Caco-2 (cell line): ENCODE measurements at regions not wholly inside any gene's neighbourhood (a gene's known extent, or its start where the extent isn't known, plus 50 kb on each side); places are given as distances from the start of the nearest gene placed in this dataset.

Source experiments
- BruUV-seq: library from RNA; stranded (reverse); fragments of 400-500 nt; replicated peaks from 2 replicates; lab custom pipeline; 2021; lab: Mats Ljungman, UMichigan
- CTCF ChIA-PET: fragments of 300-600 bp; sonication (Branson Sonifier 250); formaldehyde crosslinking; loops from one replicate; lab custom pipeline; 2022; ENCODE audit warnings: antibody characterized with exemption; lab: Charles Lee
- POLR2A ChIA-PET: fragments of 300-600 bp; sonication (Branson Sonifier 250); formaldehyde crosslinking; loops from one replicate; lab custom pipeline; 2022; ENCODE audit warnings: antibody characterized with exemption; lab: Charles Lee
- DNase-seq, 2 experiments: peaks; one replicate each; pipeline versions ENCODE4 v3.0.0 to v3.0.0-alpha.2; 2020 to 2022
- H3K27me3 ChIP-seq: replicated peaks from 2 replicates; pipeline ENCODE4 v1.6.0; 2011; ENCODE audit warnings: low read length; ENCODE audit not compliant: control insufficient read depth, insufficient read depth
- H3K36me3 ChIP-seq: 2 replicates; pipeline ENCODE4 v1.5.1; 2011; ENCODE audit warnings: low read length; ENCODE audit not compliant: control insufficient read depth, insufficient read depth
- H3K4me1 ChIP-seq: fragments of 250-450 bp; sonication (Bioruptor Pico); 2 replicates; pipeline ENCODE4 v1.5.1; 2020; ENCODE audit warnings: mild to moderate bottlenecking
- H3K4me3 ChIP-seq: 2 replicates; pipeline ENCODE4 v1.5.1; 2011; ENCODE audit warnings: low read depth, mild to moderate bottlenecking, control low read depth, low read length
- H3K9me3 ChIP-seq: fragments of 250-450 bp; sonication (Bioruptor Pico); 2 replicates; pipeline ENCODE4 v1.5.1; 2020; ENCODE audit warnings: mild to moderate bottlenecking, moderate library complexity
- H3K27ac Mint-ChIP-seq: one replicate; pipeline ENCODE4 v1.8.0; 2022; ENCODE audit warnings: mixed read lengths; ENCODE audit not compliant: unreplicated experiment
- H3K27me3 Mint-ChIP-seq: one replicate; pipeline ENCODE4 v1.8.0; 2022; ENCODE audit warnings: mixed read lengths; ENCODE audit not compliant: insufficient read depth, unreplicated experiment
- H3K36me3 Mint-ChIP-seq: one replicate; pipeline ENCODE4 v1.8.0; 2022; ENCODE audit warnings: mild to moderate bottlenecking, mixed read lengths; ENCODE audit not compliant: insufficient read depth, unreplicated experiment
- H3K4me1 Mint-ChIP-seq: one replicate; pipeline ENCODE4 v1.8.0; 2022; ENCODE audit warnings: low read depth, mixed read lengths; ENCODE audit not compliant: unreplicated experiment
- H3K4me3 Mint-ChIP-seq: one replicate; pipeline ENCODE4 v1.8.0; 2022; ENCODE audit warnings: mild to moderate bottlenecking, moderate library complexity, mixed read lengths; ENCODE audit not compliant: unreplicated experiment
- H3K9me3 Mint-ChIP-seq: one replicate; pipeline ENCODE4 v1.8.0; 2022; ENCODE audit warnings: mixed read lengths; ENCODE audit not compliant: unreplicated experiment
- CTCF ChIP-seq, 2 experiments: fragments of 200-600 bp in 1 of 2; IDR thresholded peaks; 1 replicate in 1 of 2; 2 replicates in 1 of 2; pipeline versions ENCODE4 v1.5.1 to v1.8.0; 2011 to 2022; ENCODE audit warnings: antibody characterized with exemption in 1 of 2, control low read depth in 1 of 2, inconsistent platforms in 1 of 2, low read depth in 1 of 2, low read length in 1 of 2, mild to moderate bottlenecking in 1 of 2, moderate library complexity in 1 of 2; ENCODE audit not compliant: insufficient read depth in 1 of 2, severe bottlenecking in 1 of 2, unreplicated experiment in 1 of 2
- intact Hi-C: fragments of 100-400 bp; cut with micrococcal nuclease; formaldehyde crosslinking; loops from one replicate; pipeline ENCODE4 v1.10.0; 2022; ENCODE audit not compliant: unreplicated experiment

DNA sequence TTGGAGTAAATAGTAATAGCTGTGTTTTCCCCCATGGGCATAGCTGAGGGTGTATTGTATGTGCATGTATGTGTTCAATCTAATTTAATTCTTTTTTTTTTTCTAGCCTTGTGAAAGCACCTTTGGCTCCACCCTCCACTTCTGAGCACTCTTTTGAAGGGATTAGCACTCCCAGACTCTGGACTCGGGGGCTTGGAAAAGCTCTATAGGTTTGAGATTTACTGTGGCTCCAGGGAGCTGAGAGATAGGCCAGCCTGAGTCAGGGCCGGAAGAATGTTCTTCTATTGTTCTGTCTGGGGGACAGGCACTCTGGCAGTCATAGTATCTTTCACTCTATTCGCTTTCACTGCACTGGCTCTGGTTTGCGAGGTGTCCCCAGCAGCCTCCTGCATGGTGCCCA is 540.0 kb upstream of the TBX3 start:
- Mint-ChIP-seq H3K9me3 (no peaks in the 10 kb centered on the region), H3K4me3 (no peak overlapping the region), H3K36me3 (no peaks in the 10 kb centered on the region), H3K4me1 (peaks cover 10% of the 10 kb centered on the region), H3K27me3 (no peaks in the 10 kb centered on the region), H3K27ac (peak overlapping the region; percentile 69)
- peaks cover 31% of the 10 kb centered on the region for H3K4me1 ChIP-seq
- ChIA-PET CTCF (interaction anchor here (0.6 kb wide), 1 partner anchor 73 kb away, joined by 3 read pairs; no protein-coding TSS in a partner anchor), POLR2A (interaction anchor here (1.0 kb wide), 1 partner anchor 540 kb away, joined by 3 read pairs; no protein-coding TSS in a partner anchor)
- DNase-seq: peak; percentile 30 to 49
- intact Hi-C loops: no loop called here
- H3K36me3 ChIP-seq: no peaks in the 10 kb centered on the region
- no peak overlapping the region for H3K4me3 ChIP-seq
- no peaks in the 10 kb centered on the region for H3K27me3 ChIP-seq
- BruUV-seq: no TSS peak
- no peaks in the 10 kb centered on the region for H3K9me3 ChIP-seq
- no peak for TF ChIP-seq CTCF (IDR thresholded peaks at IDR 0.05; ENCODE audit: insufficient read depth in 1 of 2, low read depth in 1 of 2, low read length in 1 of 2, severe bottlenecking in 1 of 2, unreplicated experiment in 1 of 2)

- H3K36me3 ChIP-seq: no peaks in the 10 kb centered on the region
- Mint-ChIP-seq H3K27me3 (no peaks in the 10 kb centered on the region), H3K4me3 (no peak overlapping the region), H3K36me3 (no peaks in the 10 kb centered on the region), H3K4me1 (peaks cover 10% of the 10 kb centered on the region), H3K9me3 (no peaks in the 10 kb centered on the region), H3K27ac (no peak overlapping the region)
- no peaks in the 10 kb centered on the region for H3K9me3 ChIP-seq
- intact Hi-C loops: no loop called here
- DNase-seq: no peak
- TF ChIP-seq CTCF (IDR thresholded peaks at IDR 0.05; ENCODE audit: insufficient read depth in 1 of 2, low read depth in 1 of 2, low read length in 1 of 2, severe bottlenecking in 1 of 2, unreplicated experiment in 1 of 2): no peak
- ChIA-PET POLR2A (interaction anchor here (1.0 kb wide), 1 partner anchor 539 kb away, joined by 3 read pairs; no protein-coding TSS in a partner anchor), CTCF (no interaction called here)
- H3K4me3 ChIP-seq: no peak overlapping the region
- peaks cover 30% of the 10 kb centered on the region for H3K4me1 ChIP-seq
- H3K27me3 ChIP-seq: no peaks in the 10 kb centered on the region
- no TSS peak for BruUV-seq
Observed at GRCh38 chr12:115223322-115223721, 539.3 kb upstream of the TBX3 start.

- H3K9me3 Mint-ChIP-seq: no peaks in the 10 kb centered on the region
- DNase-seq: no peak
- Histone ChIP-seq H3K36me3 (no peaks in the 10 kb centered on the region), H3K27me3 (no peaks in the 10 kb centered on the region), H3K4me3 (no peak overlapping the region), H3K9me3 (no peaks in the 10 kb centered on the region), H3K4me1 (peaks cover 19% of the 10 kb centered on the region)
- POLR2A ChIA-PET: no interaction called here
- intact Hi-C loops: no loop called here
- H3K27ac Mint-ChIP-seq: no peak overlapping the region
- no peaks in the 10 kb centered on the region for H3K36me3 Mint-ChIP-seq
- no peaks in the 10 kb centered on the region for H3K27me3 Mint-ChIP-seq
- H3K4me1 Mint-ChIP-seq: peaks cover 10% of the 10 kb centered on the region
- TF ChIP-seq CTCF (IDR thresholded peaks at IDR 0.05; ENCODE audit: insufficient read depth in 1 of 2, low read depth in 1 of 2, low read length in 1 of 2, severe bottlenecking in 1 of 2, unreplicated experiment in 1 of 2): no peak
- no peak overlapping the region for H3K4me3 Mint-ChIP-seq
- BruUV-seq: no TSS peak
- CTCF ChIA-PET: no interaction called here
Observed at GRCh38 chr12:115222220-115222619, 538.2 kb upstream of the TBX3 start.
